ENCODE measurements at regions not wholly inside any gene's neighbourhood (a gene's known extent, or its start where the extent isn't known, plus 50 kb on each side); places are given as distances from the start of the nearest gene placed in this dataset.
A peak's percentile ranks its signal among the peaks of the same experiment; 100 is the strongest.

DNA sequence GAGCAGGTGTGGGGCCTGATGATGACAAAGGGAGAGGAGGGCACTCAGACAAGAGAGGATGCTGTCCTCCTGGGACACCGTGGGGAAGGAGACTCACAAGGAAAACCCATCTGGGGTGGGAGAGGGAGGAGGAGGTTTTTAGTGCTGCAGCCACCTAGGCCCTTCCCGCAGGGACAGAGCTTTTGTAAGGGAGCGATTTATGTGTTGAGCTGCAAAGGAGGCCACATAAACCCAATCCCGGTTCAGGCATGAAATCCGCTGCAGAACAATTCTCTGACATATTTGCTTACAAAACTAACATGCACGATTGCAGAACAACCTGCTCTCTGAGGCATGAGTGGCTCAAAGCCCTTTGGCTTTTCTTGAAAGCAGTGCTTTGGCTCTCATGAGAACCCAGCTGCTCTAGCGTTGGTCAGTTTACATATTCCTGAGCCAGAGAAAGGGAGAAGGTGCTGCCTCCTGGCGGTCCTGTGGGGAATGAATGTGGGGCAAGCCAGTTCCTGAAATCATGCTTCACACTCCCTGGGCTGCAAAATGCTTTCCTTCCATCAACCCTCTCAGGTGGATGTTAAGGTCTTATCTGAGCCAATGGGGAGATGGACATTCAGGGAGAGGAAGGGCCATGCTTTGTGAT, 122.4 kb upstream of the NLRP1 start:
- H3K4me3 ChIP-seq (ENCODE audit: low read depth, low read length), result no peak overlapping the region
- in situ Hi-C loops (cut with HindIII; ENCODE audit: low sequenced_read_pairs), result no loop called here
- TF ChIP-seq, protein P1, sequence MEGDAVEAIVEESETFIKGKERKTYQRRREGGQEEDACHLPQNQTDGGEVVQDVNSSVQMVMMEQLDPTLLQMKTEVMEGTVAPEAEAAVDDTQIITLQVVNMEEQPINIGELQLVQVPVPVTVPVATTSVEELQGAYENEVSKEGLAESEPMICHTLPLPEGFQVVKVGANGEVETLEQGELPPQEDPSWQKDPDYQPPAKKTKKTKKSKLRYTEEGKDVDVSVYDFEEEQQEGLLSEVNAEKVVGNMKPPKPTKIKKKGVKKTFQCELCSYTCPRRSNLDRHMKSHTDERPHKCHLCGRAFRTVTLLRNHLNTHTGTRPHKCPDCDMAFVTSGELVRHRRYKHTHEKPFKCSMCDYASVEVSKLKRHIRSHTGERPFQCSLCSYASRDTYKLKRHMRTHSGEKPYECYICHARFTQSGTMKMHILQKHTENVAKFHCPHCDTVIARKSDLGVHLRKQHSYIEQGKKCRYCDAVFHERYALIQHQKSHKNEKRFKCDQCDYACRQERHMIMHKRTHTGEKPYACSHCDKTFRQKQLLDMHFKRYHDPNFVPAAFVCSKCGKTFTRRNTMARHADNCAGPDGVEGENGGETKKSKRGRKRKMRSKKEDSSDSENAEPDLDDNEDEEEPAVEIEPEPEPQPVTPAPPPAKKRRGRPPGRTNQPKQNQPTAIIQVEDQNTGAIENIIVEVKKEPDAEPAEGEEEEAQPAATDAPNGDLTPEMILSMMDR (IDR thresholded peaks at IDR 0.05; ENCODE audit: low read depth, low read length), result peak; percentile 87
- peak; percentile 56 for DNase-seq (ENCODE audit: low read depth, low spot score)

DNA sequence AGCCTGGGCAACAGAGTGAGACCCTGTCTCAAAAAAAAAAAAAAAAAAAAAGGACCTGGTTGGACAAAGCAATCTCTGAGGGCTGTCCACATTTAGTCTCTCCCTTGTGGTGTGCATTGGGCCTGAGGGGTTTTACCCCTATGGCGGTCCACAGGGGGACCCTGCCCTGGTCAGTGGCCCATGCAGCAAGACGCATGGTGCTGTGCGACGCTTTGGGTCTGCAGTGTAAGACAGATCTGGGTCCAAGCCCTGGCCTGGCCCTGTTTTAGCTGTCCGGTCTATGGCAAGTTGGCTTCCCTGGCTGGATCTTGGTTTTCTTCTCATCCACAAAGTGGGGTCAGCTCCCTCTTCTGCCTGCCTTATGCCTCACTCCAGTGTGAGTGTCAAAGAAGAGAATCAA, 123.2 kb upstream of the NLRP1 start:
- in situ Hi-C loops (cut with HindIII; ENCODE audit: low sequenced_read_pairs), result no loop called here
- TF ChIP-seq, protein P1 (IDR thresholded peaks at IDR 0.05; ENCODE audit: low read depth, low read length), result no peak
- no peak for DNase-seq (ENCODE audit: low read depth, low spot score)
- H3K4me3 ChIP-seq (ENCODE audit: low read depth, low read length), result no peak overlapping the region

DNA sequence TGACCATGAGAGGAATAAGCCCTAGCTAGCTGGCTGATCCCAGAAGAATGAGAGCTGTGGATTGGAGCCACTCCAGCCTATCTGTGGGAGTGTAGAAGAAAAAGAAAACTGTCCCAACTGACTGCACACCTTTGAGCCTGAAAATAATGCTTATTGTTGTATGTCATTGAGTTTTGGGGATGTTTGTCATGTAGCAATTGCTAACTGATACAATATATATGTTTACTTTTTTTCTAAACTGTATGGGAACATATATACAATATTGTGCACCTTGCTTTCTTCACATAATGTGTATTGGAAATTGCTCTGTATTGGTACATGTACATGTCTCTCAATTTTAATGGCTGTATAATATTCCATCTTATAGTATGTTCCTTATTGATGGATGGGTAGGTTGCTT, 124.0 kb upstream of the NLRP1 start:
- H3K4me3 ChIP-seq (ENCODE audit: low read depth, low read length), result no peak overlapping the region
- in situ Hi-C loops (cut with HindIII; ENCODE audit: low sequenced_read_pairs), result no loop called here
- TF ChIP-seq, protein P1 (IDR thresholded peaks at IDR 0.05; ENCODE audit: low read depth, low read length), result no peak
- DNase-seq (ENCODE audit: low read depth, low spot score), result no peak

DNA sequence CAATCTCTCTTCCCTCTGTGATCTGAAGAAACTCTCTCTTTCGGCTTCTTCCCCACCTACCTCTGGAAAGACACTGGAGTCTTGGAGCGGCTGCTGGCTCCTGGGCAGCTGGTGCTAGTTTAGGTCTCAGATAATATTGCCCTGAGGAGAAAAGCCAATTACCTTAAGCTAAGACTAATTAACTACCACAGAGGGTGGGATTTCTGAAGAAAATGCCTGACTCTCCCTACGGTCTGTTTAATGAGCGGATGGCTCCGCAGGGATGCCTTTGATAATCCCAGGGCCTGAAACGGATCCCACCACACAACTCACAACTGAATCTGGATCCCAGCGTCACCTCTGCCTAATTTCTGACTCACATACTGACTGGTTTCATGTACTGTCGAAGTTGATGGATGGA, 127.0 kb upstream of the NLRP1 start:
- no peak overlapping the region for H3K4me3 ChIP-seq (ENCODE audit: low read depth, low read length)
- DNase-seq (ENCODE audit: low read depth, low spot score), result no peak
- in situ Hi-C loops (cut with HindIII; ENCODE audit: low sequenced_read_pairs), result no loop called here
- TF ChIP-seq, protein P1 (IDR thresholded peaks at IDR 0.05; ENCODE audit: low read depth, low read length), result no peak

DNA sequence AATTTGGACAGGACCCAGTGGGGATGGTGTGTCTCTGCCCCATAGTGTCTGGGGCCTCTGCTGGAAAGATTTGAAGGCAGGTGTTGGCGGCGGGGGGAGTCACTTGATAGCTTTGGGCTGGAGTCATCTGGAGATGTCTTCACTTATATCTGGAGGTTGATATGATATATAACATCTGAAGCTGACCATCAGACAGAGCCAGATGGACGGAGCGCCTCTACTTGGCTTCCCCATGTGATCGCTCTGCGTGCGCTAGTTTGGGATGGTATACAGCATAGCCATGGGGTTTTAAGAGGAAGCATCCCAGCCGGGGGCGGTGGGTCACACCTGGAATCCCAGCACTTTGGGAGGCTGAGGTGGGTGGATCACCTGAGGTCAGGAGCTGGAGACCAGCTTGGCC, 130.7 kb upstream of the NLRP1 start:
- TF ChIP-seq, protein P1 (IDR thresholded peaks at IDR 0.05; ENCODE audit: low read depth, low read length), result no peak
- H3K4me3 ChIP-seq (ENCODE audit: low read depth, low read length), result no peak overlapping the region
- in situ Hi-C loops (cut with HindIII; ENCODE audit: low sequenced_read_pairs), result no loop called here
- DNase-seq (ENCODE audit: low read depth, low spot score), result no peak

DNA sequence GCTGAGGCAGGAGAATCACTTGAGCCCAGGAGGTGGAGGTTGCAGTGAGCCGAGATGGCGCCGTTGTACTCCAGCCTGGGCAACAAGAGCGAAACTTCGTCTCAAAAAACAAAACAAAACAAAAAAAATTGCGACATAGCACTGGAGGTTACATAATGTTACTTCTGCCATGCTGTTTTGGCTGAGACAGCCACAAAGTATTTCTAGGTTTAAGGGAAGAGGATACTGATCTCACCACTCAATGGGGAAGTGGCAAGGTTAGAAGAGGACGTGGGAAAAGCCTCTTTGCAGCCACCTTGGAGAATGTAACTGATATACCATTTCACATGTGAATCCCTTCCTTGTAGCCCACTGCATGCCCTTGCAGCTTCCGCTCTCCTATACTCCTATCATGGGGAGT, 131.2 kb upstream of the NLRP1 start:
- in situ Hi-C loops (cut with HindIII; ENCODE audit: low sequenced_read_pairs), result no loop called here
- TF ChIP-seq, protein P1 (IDR thresholded peaks at IDR 0.05; ENCODE audit: low read depth, low read length), result no peak
- H3K4me3 ChIP-seq (ENCODE audit: low read depth, low read length), result no peak overlapping the region
- no peak for DNase-seq (ENCODE audit: low read depth, low spot score)

Measured in astrocyte of the spinal cord (primary cell).